Retina (tissue), 1 donor: ENCODE measurements at regions not wholly inside any gene's neighbourhood (a gene's known extent, or its start where the extent isn't known, plus 50 kb on each side); places are given as distances from the start of the nearest gene placed in this dataset.
A peak's percentile ranks its signal among the peaks of the same experiment; 100 is the strongest.
"Not testable (repeated sequence)": the region's sequence is repeated elsewhere in the genome, so short reads cannot be mapped to it uniquely, and the experiment has no call there.

Experiments
- DNase-seq: peaks from one replicate; pipeline ENCODE4 v3.0.0-alpha.2; 2016

GRCh38 chr2:185393091-185393490 lies 345.5 kb upstream of the FSIP2 start:
- no peak for DNase-seq

- DNase-seq: no peak
Measured at GRCh38 chr2:185402474-185402873, 336.1 kb upstream of the FSIP2 start.

- no peak for DNase-seq
Measured at GRCh38 chr2:185404578-185404977, 334.0 kb upstream of the FSIP2 start.

GRCh38 chr2:185417111-185417510 lies 321.5 kb upstream of the FSIP2 start:
- no peak for DNase-seq

GRCh38 chr2:185417688-185418087 lies 320.9 kb upstream of the FSIP2 start:
- DNase-seq: no peak

GRCh38 chr2:185424958-185425629 lies 313.5 kb upstream of the FSIP2 start:
- not testable (repeated sequence) for DNase-seq

- DNase-seq: no peak
Measured at GRCh38 chr2:185428000-185428399, 310.6 kb upstream of the FSIP2 start.

- no peak for DNase-seq
Measured at GRCh38 chr2:185433824-185434223, 304.8 kb upstream of the FSIP2 start.

GRCh38 chr2:185436787-185437372 lies 301.7 kb upstream of the FSIP2 start:
- DNase-seq: no peak

GRCh38 chr2:185441486-185442005 lies 297.1 kb upstream of the FSIP2 start:
- no peak for DNase-seq

GRCh38 chr2:185456517-185456916 lies 282.1 kb upstream of the FSIP2 start:
- DNase-seq: no peak

GRCh38 chr2:185463481-185463880 lies 275.1 kb upstream of the FSIP2 start:
- no peak for DNase-seq

GRCh38 chr2:185466915-185467314 lies 271.7 kb upstream of the FSIP2 start:
- DNase-seq: no peak

- no peak for DNase-seq
Measured at GRCh38 chr2:185471441-185471840, 267.2 kb upstream of the FSIP2 start.

- no peak for DNase-seq
Measured at GRCh38 chr2:185472574-185472973, 266.0 kb upstream of the FSIP2 start.

GRCh38 chr2:185473838-185474237 lies 264.8 kb upstream of the FSIP2 start:
- DNase-seq: no peak

GRCh38 chr2:185475914-185476313 lies 262.7 kb upstream of the FSIP2 start:
- peak; percentile 61 for DNase-seq

- no peak for DNase-seq
Measured at GRCh38 chr2:185477452-185477851, 261.2 kb upstream of the FSIP2 start.

- DNase-seq: no peak
Measured at GRCh38 chr2:185484602-185485001, 254.0 kb upstream of the FSIP2 start.

GRCh38 chr2:185502351-185502750 lies 236.3 kb upstream of the FSIP2 start:
- DNase-seq: no peak

- DNase-seq: no peak
Measured at GRCh38 chr2:185507719-185508118, 230.9 kb upstream of the FSIP2 start.

- DNase-seq: no peak
Measured at GRCh38 chr2:185510060-185510459, 228.5 kb upstream of the FSIP2 start.

GRCh38 chr2:185511925-185512324 lies 226.7 kb upstream of the FSIP2 start:
- DNase-seq: no peak

- no peak for DNase-seq
Measured at GRCh38 chr2:185522472-185522871, 216.1 kb upstream of the FSIP2 start.

GRCh38 chr2:185524242-185524641 lies 214.4 kb upstream of the FSIP2 start:
- not testable (repeated sequence) for DNase-seq
